DND-41 (cell line): ENCODE measurements at regions not wholly inside any gene's neighbourhood (a gene's known extent, or its start where the extent isn't known, plus 50 kb on each side); places are given as distances from the start of the nearest gene placed in this dataset.

Experiments
- CTCF ChIP-seq: IDR thresholded peaks from 2 replicates; pipeline ENCODE4 v1.5.1; 2012; ENCODE audit warnings: borderline replicate concordance, low read length, moderate library complexity, mild to moderate bottlenecking; ENCODE audit not compliant: poor library complexity, severe bottlenecking; ENCODE audit errors: extremely low read depth
- EZH2 ChIP-seq: IDR thresholded peaks from 3 replicates; pipeline ENCODE4 v1.6.1; 2012; ENCODE audit warnings: borderline replicate concordance, low read depth, mild to moderate bottlenecking, moderate library complexity, low read length, inconsistent platforms; ENCODE audit not compliant: severe bottlenecking

- TF ChIP-seq CTCF (no peak), EZH2 (no peak)
Observed at GRCh38 chr16:76791151-76791550, 399.8 kb upstream of the MON1B start.
